ENCODE measurements at regions not wholly inside any gene's neighbourhood (a gene's known extent, or its start where the extent isn't known, plus 50 kb on each side); places are given as distances from the start of the nearest gene placed in this dataset.

DNA sequence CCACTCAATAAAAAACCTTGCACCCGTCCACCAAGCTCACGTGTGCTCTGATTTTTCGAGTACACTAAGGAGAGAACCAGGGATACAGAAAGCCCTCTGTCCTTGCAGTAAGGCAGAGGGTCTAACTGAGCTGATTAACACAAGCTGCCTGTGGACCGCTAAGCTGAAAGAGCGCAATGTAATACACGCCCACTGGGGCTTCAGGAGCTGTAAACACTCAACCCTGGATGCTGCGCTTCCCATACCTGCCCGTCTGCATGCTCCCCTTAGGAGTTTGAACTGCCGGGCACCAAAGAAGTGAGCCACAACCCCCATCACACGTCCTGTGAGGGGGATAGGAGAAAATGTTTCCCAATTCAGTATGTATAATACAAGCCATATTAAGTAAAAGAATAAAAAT, 664.8 kb downstream of the PCDH18 start:
- ChIA-PET RAD21 (ENCODE audit: low non-redundant PET in 1 of 2, low total read pairs in 2 of 2, uncharacterized antibody in 2 of 2, unreplicated experiment in 2 of 2) (no interaction called here), CTCF (no interaction called here), POLR2A (no interaction called here)
- no peak overlapping the region for H3K27ac ChIP-seq (ENCODE audit: low read depth, low read length)
- H3K9me3 ChIP-seq (ENCODE audit: control insufficient read depth in 1 of 2, insufficient read depth in 1 of 2, low read depth in 1 of 2, low read length in 2 of 2), result no peaks in the 10 kb centered on the region
- H3K4me3 ChIP-seq (replicated peaks in 1 of 2; ENCODE audit: low read depth in 1 of 2, low read length in 2 of 2), result no peak overlapping the region
- DNase-seq (ENCODE audit: low read depth, low spot score), result no peak
- TF ChIP-seq CTCF (IDR thresholded peaks at IDR 0.05 in 2 of 3, conservative IDR thresholded peaks at IDR 0.05 in 1 of 3; ENCODE audit: borderline replicate concordance in 1 of 3, insufficient read depth in 1 of 3, low read depth in 2 of 3, low read length in 2 of 3), result no peak
- no peak for TF ChIP-seq ZBTB33 (IDR thresholded peaks at IDR 0.05; ENCODE audit: extremely low read depth, insufficient replicate concordance, low read length)
- TF ChIP-seq EZH2 (IDR thresholded peaks at IDR 0.05), result no peak
- TF ChIP-seq CBX3 (IDR thresholded peaks at IDR 0.05; ENCODE audit: low read depth), result no peak
- no peak for TF ChIP-seq EGR1 (IDR thresholded peaks at IDR 0.05; ENCODE audit: low read depth)
- no peak for TF ChIP-seq CEBPB (IDR thresholded peaks at IDR 0.05; ENCODE audit: low read depth)
- TF ChIP-seq MAX (IDR thresholded peaks at IDR 0.05), result no peak
- no peak for TF ChIP-seq ELF1 (IDR thresholded peaks at IDR 0.05; ENCODE audit: borderline replicate concordance, low read depth)
- TF ChIP-seq FOSL1 (IDR thresholded peaks at IDR 0.05; ENCODE audit: low read depth), result no peak
- no peak for TF ChIP-seq POLR2AphosphoS5 (IDR thresholded peaks at IDR 0.05; ENCODE audit: low read depth, low read length)
- TF ChIP-seq TCF7L2 (IDR thresholded peaks at IDR 0.05; ENCODE audit: borderline replicate concordance, extremely low read depth, insufficient read depth, insufficient read length), result no peak
- TF ChIP-seq SRF (IDR thresholded peaks at IDR 0.05; ENCODE audit: low read depth), result no peak
- no peak overlapping the region for H2AFZ ChIP-seq (ENCODE audit: low read depth, low read length, poor library complexity, severe bottlenecking)
- BruUV-seq (replicated peaks), result no TSS peak
- H3K9ac ChIP-seq (ENCODE audit: low read length), result no peak overlapping the region
- ATAC-seq, result no peak
- no peaks in the 10 kb centered on the region for H3K9me2 ChIP-seq (ENCODE audit: insufficient read depth)
- H3K4me1 ChIP-seq (ENCODE audit: control insufficient read depth in 1 of 2, insufficient read depth in 2 of 2, low read length in 2 of 2), result 0 out of 4 replicates have a peak, but pooled peaks cover 0 to 4% of the 10 kb centered on the region in 2 experiments
- no peaks in the 10 kb centered on the region for H3K79me2 ChIP-seq (ENCODE audit: insufficient read depth, low read length)
- no peaks in the 10 kb centered on the region for H3K27me3 ChIP-seq (ENCODE audit: insufficient read depth, low read length)
- H3K4me2 ChIP-seq (ENCODE audit: low read length), result no peak overlapping the region
- H4K20me1 ChIP-seq (ENCODE audit: insufficient read depth), result no peaks in the 10 kb centered on the region
- intact Hi-C loops (cut with micrococcal nuclease), result no loop called here
- no peaks in the 10 kb centered on the region for H3K36me3 ChIP-seq (ENCODE audit: control insufficient read depth in 1 of 2, insufficient read depth in 2 of 2, low read length in 2 of 2)

Measured in HCT116 (cell line).